ENCODE measurements at regions not wholly inside any gene's neighbourhood (a gene's known extent, or its start where the extent isn't known, plus 50 kb on each side); places are given as distances from the start of the nearest gene placed in this dataset.

- no peak overlapping the region; the same call in 1 of the 2 replicates for H3K56ac ChIP-seq (ENCODE audit: extremely low read depth, insufficient read depth, low read length)
- H3K36me3 ChIP-seq (ENCODE audit: control insufficient read depth, insufficient read depth, low read length), result no peaks in the 10 kb centered on the region
- peak; percentile 65 for DNase-seq
- H3K4me3 ChIP-seq (ENCODE audit: insufficient read depth, low read depth, low read length), result no peak overlapping the region
- peaks cover 4% of the 10 kb centered on the region; the same call in 1 of the 2 replicates for H3K27me3 ChIP-seq (ENCODE audit: control insufficient read depth, insufficient read depth, low read length)
- H2AK9ac ChIP-seq (replicated peaks; ENCODE audit: low read depth, low read length, poor library complexity), result no peak overlapping the region
- H4K8ac ChIP-seq (ENCODE audit: low read depth in 2 of 2, low read length in 2 of 2), result peak overlapping the region in 1 of 2 experiments; percentile 85; a peak in 2 of 4 replicates
- no TSS peak for BruUV-seq (replicated peaks)
- TF ChIP-seq FOS (IDR thresholded peaks at IDR 0.05; ENCODE audit: low read depth, low read length) (0 out of 2 replicates have a peak, but pooled peaks have one; percentile 35), RCOR1 (IDR thresholded peaks at IDR 0.05; ENCODE audit: insufficient replicate concordance, low read length) (no peak)
- peaks cover 12% of the 10 kb centered on the region for H3K9me1 ChIP-seq (ENCODE audit: insufficient read depth, low read length)
- peak overlapping the region; percentile 57 for H2AFZ ChIP-seq (replicated peaks; ENCODE audit: low read length, poor library complexity)
- intact Hi-C loops (cut with micrococcal nuclease), result loop anchor here (5.0 kb wide), 1 partner anchor 45 kb away; no protein-coding TSS in a partner anchor
- peak overlapping the region; percentile 55 for H2BK5ac ChIP-seq (ENCODE audit: low read depth, low read length, poor library complexity, severe bottlenecking)
- no CpG with 5 or more reads among the region's 6 CpGs for WGBS, 2 experiments (ENCODE audit: extremely low coverage in 2 of 2, insufficient read length in 1 of 2)
- H3K4me2 ChIP-seq (ENCODE audit: low read depth, low read length), result peak overlapping the region; percentile 25; the same call in 1 of the 2 replicates
- H3K14ac ChIP-seq (replicated peaks; ENCODE audit: low read depth, low read length), result peak overlapping the region; percentile 61
- H3K27ac ChIP-seq (ENCODE audit: insufficient read depth, low read length), result no peak overlapping the region; the same call in 1 of the 2 replicates
- H4K5ac ChIP-seq (ENCODE audit: low read depth, low read length), result no peak overlapping the region
- peak overlapping the region; percentile 81; the same call in 1 of the 2 replicates for H3K23ac ChIP-seq (ENCODE audit: low read depth, low read length)
- 0 out of 3 replicates have a peak overlapping the region, but pooled peaks have one; percentile 70 for H2BK15ac ChIP-seq (ENCODE audit: low read depth, low read length)
- H3K18ac ChIP-seq (ENCODE audit: low read depth, low read length), result peak overlapping the region; percentile 50; the same call in 1 of the 2 replicates
- H3K9ac ChIP-seq (ENCODE audit: low read depth, low read length), result no peak overlapping the region
- in situ Hi-C loops (cut with MboI; ENCODE audit: low sequenced_read_pairs), result no loop called here
- H3K4ac ChIP-seq (ENCODE audit: low read depth, low read length), result peak overlapping the region; percentile 83
- peak; percentile 91 for ATAC-seq (ENCODE audit: low read depth)
- peak overlapping the region; percentile 48 for H4K91ac ChIP-seq (ENCODE audit: insufficient read depth, low read depth, low read length)
- H4K20me1 ChIP-seq (ENCODE audit: insufficient read depth, low read length), result no peaks in the 10 kb centered on the region
- ChIA-PET POLR2A (ENCODE audit: unreplicated experiment) (no interaction called here), CTCF (interaction anchor here (0.7 kb wide), 1 partner anchor 73 kb away, joined by 3 read pairs; no protein-coding TSS in a partner anchor)
- no peaks in the 10 kb centered on the region for H3K79me1 ChIP-seq (ENCODE audit: low read depth in 1 of 2, low read length in 2 of 2)
- dilution Hi-C loops (cut with HindIII; ENCODE audit: low sequenced_read_pairs, unreplicated experiment), result no loop called here
- H2BK120ac ChIP-seq (ENCODE audit: low read depth, low read length), result peak overlapping the region; percentile 75
- peak overlapping the region; percentile 79 for H2AK5ac ChIP-seq (ENCODE audit: low read depth, low read length)
- H3K9me3 ChIP-seq (ENCODE audit: control insufficient read depth, insufficient read depth, low read length), result no peaks in the 10 kb centered on the region
- peaks cover 6% of the 10 kb centered on the region for H3K4me1 ChIP-seq (ENCODE audit: control insufficient read depth, insufficient read depth, low read length)
- peak overlapping the region; percentile 72 for H2BK20ac ChIP-seq (ENCODE audit: low read depth, low read length)
Measured at GRCh38 chr11:2077061-2077802, 62.0 kb downstream of the IGF2 start.
